ENCODE measurements at regions not wholly inside any gene's neighbourhood (a gene's known extent, or its start where the extent isn't known, plus 50 kb on each side); places are given as distances from the start of the nearest gene placed in this dataset.
A peak's percentile ranks its signal among the peaks of the same experiment; 100 is the strongest.

- peak; percentile 33 to 64 (median 40) for DNase-seq
- intact Hi-C loops (cut with DNase I, micrococcal nuclease): no loop called here
- TF ChIP-seq CTCF (IDR thresholded peaks at IDR 0.05): no peak
- Histone ChIP-seq H3K36me3 (ENCODE audit: low read depth) (no peaks in the 10 kb centered on the region), H3K9me3 (no peaks in the 10 kb centered on the region), H3K4me3 (no peak overlapping the region), H3K4me1 (ENCODE audit: low read depth) (no peaks in the 10 kb centered on the region)
- peak; percentile 85 for ATAC-seq
Measured at GRCh38 chr1:226798427-226799411, 59.6 kb upstream of the ITPKB start.

GRCh38 chr1:226797151-226797550, 58.1 kb upstream of the ITPKB start:
- intact Hi-C loops (cut with DNase I, micrococcal nuclease): no loop called here
- no peak for TF ChIP-seq CTCF (IDR thresholded peaks at IDR 0.05)
- Histone ChIP-seq H3K4me1 (ENCODE audit: low read depth) (no peaks in the 10 kb centered on the region), H3K4me3 (no peak overlapping the region), H3K36me3 (ENCODE audit: low read depth) (no peaks in the 10 kb centered on the region), H3K9me3 (no peaks in the 10 kb centered on the region)
- DNase-seq (no peak), ATAC-seq (no peak)

- no peak for TF ChIP-seq CTCF (IDR thresholded peaks at IDR 0.05)
- no peak for ATAC-seq
- no peaks in the 10 kb centered on the region for H3K4me1 ChIP-seq (ENCODE audit: low read depth)
- H3K36me3 ChIP-seq (ENCODE audit: low read depth): no peaks in the 10 kb centered on the region
- intact Hi-C loops (cut with DNase I, micrococcal nuclease): no loop called here
- no peak for DNase-seq
- H3K9me3 ChIP-seq: no peaks in the 10 kb centered on the region
- H3K4me3 ChIP-seq: no peak overlapping the region
Measured at GRCh38 chr1:226793620-226794276, 54.7 kb upstream of the ITPKB start.

- Histone ChIP-seq H3K9me3 (no peaks in the 10 kb centered on the region), H3K36me3 (ENCODE audit: low read depth) (no peaks in the 10 kb centered on the region), H3K4me3 (no peak overlapping the region), H3K4me1 (ENCODE audit: low read depth) (no peaks in the 10 kb centered on the region)
- DNase-seq: no peak
- intact Hi-C loops (cut with DNase I, micrococcal nuclease): no loop called here
- TF ChIP-seq CTCF (IDR thresholded peaks at IDR 0.05): no peak
- no peak for ATAC-seq
Measured at GRCh38 chr1:226792368-226792767, 53.3 kb upstream of the ITPKB start.

- Histone ChIP-seq H3K9me3 (no peaks in the 10 kb centered on the region), H3K4me3 (no peak overlapping the region), H3K4me1 (ENCODE audit: low read depth) (no peaks in the 10 kb centered on the region), H3K36me3 (ENCODE audit: low read depth) (no peaks in the 10 kb centered on the region)
- DNase-seq (no peak), ATAC-seq (no peak)
- intact Hi-C loops (cut with DNase I, micrococcal nuclease): no loop called here
- TF ChIP-seq CTCF (IDR thresholded peaks at IDR 0.05): no peak
Measured at GRCh38 chr1:226790545-226791181, 51.6 kb upstream of the ITPKB start.
